H1 (cell line): ENCODE measurements at regions not wholly inside any gene's neighbourhood (a gene's known extent, or its start where the extent isn't known, plus 50 kb on each side); places are given as distances from the start of the nearest gene placed in this dataset.

ENCODE experiments used
- CTCF ChIA-PET: fragments of 300-600 bp; sonication (Branson Sonifier 250); formaldehyde crosslinking; loops from one replicate; lab custom pipeline; 2021; ENCODE audit not compliant: partially characterized antibody; lab: Charles Lee
- POLR2A ChIA-PET: fragments of 300-600 bp; sonication (Branson Sonifier 250); formaldehyde crosslinking; loops from one replicate; lab custom pipeline; 2021; ENCODE audit warnings: inconsistent platforms; ENCODE audit not compliant: partially characterized antibody; lab: Charles Lee
- DNase-seq, 2 experiments: peaks; one replicate each; pipeline versions ENCODE4 v3.0.0 to v3.0.0-alpha.2; 2010 to 2022; ENCODE audit warnings: low spot score in 2 of 2, low read depth in 1 of 2, mixed read lengths in 1 of 2
- FAIRE-seq: peaks from 2 replicates; lab custom pipeline; 2011; peaks lifted over from hg19 to GRCh38; lab: Jason Lieb, UNC
- H2AFZ ChIP-seq: 2 replicates; pipeline ENCODE4 v1.8.1; 2012; ENCODE audit warnings: low read length, inconsistent platforms
- H2AK5ac ChIP-seq: 2 replicates; pipeline ENCODE4 v1.6.1; 2013; ENCODE audit warnings: low read depth, low read length
- H2BK120ac ChIP-seq: replicated peaks from 2 replicates; pipeline ENCODE3; 2013; ENCODE audit warnings: low read depth, low read length, inconsistent platforms
- H2BK12ac ChIP-seq: 2 replicates; pipeline ENCODE4 v1.6.1; 2013; ENCODE audit warnings: low read depth, low read length
- H2BK15ac ChIP-seq: 2 replicates; pipeline ENCODE4 v1.6.1; 2013; ENCODE audit warnings: low read length
- H2BK20ac ChIP-seq: 2 replicates; pipeline ENCODE4 v1.6.1; 2013; ENCODE audit warnings: low read length
- H2BK5ac ChIP-seq: 2 replicates; pipeline ENCODE4 v1.6.1; 2013; ENCODE audit warnings: low read depth, low read length
- H3K14ac ChIP-seq: 2 replicates; pipeline ENCODE4 v1.6.1; 2013; ENCODE audit warnings: inconsistent platforms; ENCODE audit not compliant: insufficient read length
- H3K18ac ChIP-seq: 2 replicates; pipeline ENCODE4 v1.6.1; 2013; ENCODE audit warnings: low read length; ENCODE audit errors: extremely low read depth
- H3K23ac ChIP-seq: 2 replicates; pipeline ENCODE4 v1.6.1; 2013; ENCODE audit warnings: inconsistent platforms; ENCODE audit not compliant: insufficient read length
- H3K23me2 ChIP-seq: 2 replicates; pipeline ENCODE4 v1.6.1; 2013; ENCODE audit warnings: low read depth, low read length
- H3K27ac ChIP-seq: 2 replicates; pipeline ENCODE4 v1.6.1; 2011; ENCODE audit warnings: low read depth, low read length, inconsistent platforms
- H3K27me3 ChIP-seq, 4 experiments: replicated peaks in 1 of 4; 1 replicate in 1 of 4; 2 replicates in 3 of 4; pipeline versions ENCODE4 v1.6.1 to v1.8.1; 2011 to 2013; ENCODE audit warnings: low read length in 3 of 4, mild to moderate bottlenecking in 3 of 4, inconsistent platforms in 2 of 4, mixed read lengths in 2 of 4, moderate library complexity in 1 of 4; ENCODE audit not compliant: control insufficient read depth in 3 of 4, insufficient read depth in 3 of 4; ENCODE audit errors: extremely low read depth in 1 of 4
- H3K36me3 ChIP-seq, 4 experiments: 2 replicates each; pipeline versions ENCODE4 v1.6.1 to v1.8.1; 2011 to 2013; ENCODE audit warnings: mild to moderate bottlenecking in 4 of 4, low read length in 3 of 4, moderate library complexity in 2 of 4, control low read depth in 1 of 4, inconsistent platforms in 1 of 4; ENCODE audit not compliant: insufficient read depth in 4 of 4, control insufficient read depth in 2 of 4
- H3K4ac ChIP-seq: replicated peaks from 2 replicates; pipeline ENCODE3; 2013; ENCODE audit warnings: low read length, low read depth, mixed read lengths, inconsistent platforms; ENCODE audit not compliant: insufficient read length
- H3K4me1 ChIP-seq, 4 experiments: replicated peaks in 1 of 4; 1 replicate in 1 of 4; 2 replicates in 3 of 4; pipeline versions ENCODE4 v1.6.1 to v1.8.1; 2011 to 2013; ENCODE audit warnings: low read length in 3 of 4, inconsistent platforms in 2 of 4, mixed read lengths in 1 of 4; ENCODE audit not compliant: insufficient read depth in 4 of 4, control insufficient read depth in 3 of 4
- H3K4me2 ChIP-seq, 2 experiments: 2 replicates each; pipeline versions ENCODE4 v1.6.1 to v1.8.1; 2011 to 2013; ENCODE audit warnings: low read depth in 2 of 2, low read length in 2 of 2, control low read depth in 1 of 2, inconsistent platforms in 1 of 2, mild to moderate bottlenecking in 1 of 2; ENCODE audit not compliant: insufficient read depth in 1 of 2
- H3K4me3 ChIP-seq, 4 experiments: fragments of 200-600, 300-600 bp in 1 of 4; sonication (generic), shearing (Covaris generic), sonication (Bioruptor Twin) in 1 of 4; 2 replicates each; pipeline versions ENCODE4 v1.5.1 to v1.8.1; 2011 to 2016; ENCODE audit warnings: low read length in 4 of 4, low read depth in 3 of 4, control low read depth in 2 of 4, inconsistent platforms in 2 of 4, mild to moderate bottlenecking in 2 of 4, mixed read lengths in 1 of 4, moderate library complexity in 1 of 4; ENCODE audit not compliant: insufficient read depth in 2 of 4; ENCODE audit errors: extremely low read depth in 1 of 4
- H3K56ac ChIP-seq: replicated peaks from 2 replicates; pipeline ENCODE3; 2013; ENCODE audit warnings: low read depth, mild to moderate bottlenecking, mixed read lengths, low read length, inconsistent platforms; ENCODE audit not compliant: insufficient read length
- H3K79me1 ChIP-seq: 2 replicates; pipeline ENCODE4 v1.6.1; 2013; ENCODE audit warnings: low read depth, low read length, control low read depth
- H3K79me2 ChIP-seq, 2 experiments: 2 replicates each; pipeline versions ENCODE4 v1.6.1 to v1.8.1; 2012 to 2013; ENCODE audit warnings: low read length in 2 of 2, mild to moderate bottlenecking in 2 of 2, inconsistent platforms in 1 of 2; ENCODE audit not compliant: insufficient read depth in 2 of 2, control insufficient read depth in 1 of 2
- H3K9ac ChIP-seq, 4 experiments: replicated peaks in 1 of 4; 1 replicate in 1 of 4; 2 replicates in 3 of 4; pipeline versions ENCODE4 v1.6.1 to v1.8.1; 2011 to 2013; ENCODE audit warnings: low read depth in 3 of 4, low read length in 3 of 4, control low read depth in 2 of 4, mild to moderate bottlenecking in 2 of 4, moderate library complexity in 2 of 4, inconsistent platforms in 1 of 4; ENCODE audit errors: extremely low read depth in 1 of 4
- H3K9me3 ChIP-seq, 2 experiments: 2 replicates each; pipeline versions ENCODE4 v1.6.1 to v1.8.1; 2012 to 2013; ENCODE audit warnings: mild to moderate bottlenecking in 2 of 2, moderate library complexity in 2 of 2, control low read depth in 1 of 2, inconsistent platforms in 1 of 2, low read depth in 1 of 2, low read length in 1 of 2, mixed read lengths in 1 of 2; ENCODE audit not compliant: insufficient read depth in 2 of 2
- H4K20me1 ChIP-seq, 2 experiments: replicated peaks in 1 of 2; 2 replicates each; pipeline versions ENCODE3 to v1.8.1; 2011 to 2013; ENCODE audit warnings: inconsistent platforms in 2 of 2, low read length in 2 of 2, mild to moderate bottlenecking in 1 of 2; ENCODE audit not compliant: insufficient read depth in 2 of 2, control insufficient read depth in 1 of 2
- H4K5ac ChIP-seq: 2 replicates; pipeline ENCODE4 v1.6.1; 2013; ENCODE audit warnings: low read length, low read depth, mixed read lengths, inconsistent platforms; ENCODE audit not compliant: insufficient read length
- H4K8ac ChIP-seq: 2 replicates; pipeline ENCODE4 v1.8.0; 2013; ENCODE audit warnings: mild to moderate bottlenecking, moderate library complexity, low read length, inconsistent platforms; ENCODE audit not compliant: insufficient read depth; ENCODE audit errors: extremely low read depth
- H4K91ac ChIP-seq: replicated peaks from 2 replicates; pipeline ENCODE3; 2013; ENCODE audit warnings: low read length, mixed read lengths, inconsistent platforms; ENCODE audit not compliant: insufficient read length
- BRCA1 ChIP-seq: IDR thresholded peaks from 2 replicates; pipeline ENCODE4 v1.6.1; 2012; ENCODE audit warnings: low read depth, low read length, improper control_type of control experiment
- CBX8 ChIP-seq: fragments of 300-800, 300-1000 bp; sonication (generic); IDR thresholded peaks from 2 replicates; pipeline ENCODE4 v1.7.1; 2016; ENCODE audit warnings: low read depth, low read length, borderline replicate concordance
- CHD1 ChIP-seq: IDR thresholded peaks from 2 replicates; pipeline ENCODE4 v1.6.1; 2012; ENCODE audit warnings: low read depth, low read length, improper control_type of control experiment
- GABPA ChIP-seq: IDR thresholded peaks from 2 replicates; pipeline ENCODE4 v1.6.1; 2011; ENCODE audit warnings: mild to moderate bottlenecking, low read length, moderate library complexity, borderline replicate concordance; ENCODE audit not compliant: insufficient read depth
- JUND ChIP-seq: IDR thresholded peaks from 2 replicates; pipeline ENCODE4 v1.6.1; 2011; ENCODE audit warnings: mild to moderate bottlenecking, improper control_type of control experiment, low read length
- KDM5A ChIP-seq: fragments of 200-600 bp; IDR thresholded peaks from 2 replicates; pipeline ENCODE4 v1.7.1; 2012; ENCODE audit warnings: mild to moderate bottlenecking, low read length, inconsistent platforms, mixed read lengths
- NRF1 ChIP-seq: IDR thresholded peaks from 2 replicates; pipeline ENCODE4 v1.6.1; 2011; ENCODE audit warnings: mild to moderate bottlenecking, low read depth, low read length, improper control_type of control experiment
- TEAD4 ChIP-seq: IDR thresholded peaks from 2 replicates; pipeline ENCODE4 v1.6.1; 2012; ENCODE audit warnings: low read depth, low read length, inconsistent platforms, mixed read lengths
- USF2 ChIP-seq: IDR thresholded peaks from 2 replicates; pipeline ENCODE4 v1.6.1; 2011; ENCODE audit warnings: low read length, improper control_type of control experiment
- ZNF274 ChIP-seq: IDR thresholded peaks from 2 replicates; pipeline ENCODE4 v1.7.0; 2012; ENCODE audit warnings: low read length, borderline replicate concordance; ENCODE audit errors: extremely low read depth
- WGBS, 2 experiments: shearing (Covaris generic) in 1 of 2; methylation state at CpG; one replicate each; pipeline versions ENCODE4 v1.1.6 to v1.1.7; 2013 to 2015; ENCODE audit warnings: low lambda C conversion rate in 2 of 2, mixed read lengths in 2 of 2, inconsistent platforms in 1 of 2, low coverage in 1 of 2, missing lambda C conversion rate in 1 of 2; ENCODE audit not compliant: insufficient replicate concordance in 2 of 2, insufficient coverage in 1 of 2, insufficient read length in 1 of 2; ENCODE audit errors: extremely low coverage in 1 of 2, missing lambda C conversion rate in 1 of 2; 5-methylcytosine and 5-hydroxymethylcytosine counted together
- TF ChIP-seq, protein P1 (sequence below): IDR thresholded peaks from 2 replicates; pipeline ENCODE4 v1.6.1; 2011; ENCODE audit warnings: low read depth, mild to moderate bottlenecking, low read length; ENCODE audit not compliant: insufficient read depth

DNA sequence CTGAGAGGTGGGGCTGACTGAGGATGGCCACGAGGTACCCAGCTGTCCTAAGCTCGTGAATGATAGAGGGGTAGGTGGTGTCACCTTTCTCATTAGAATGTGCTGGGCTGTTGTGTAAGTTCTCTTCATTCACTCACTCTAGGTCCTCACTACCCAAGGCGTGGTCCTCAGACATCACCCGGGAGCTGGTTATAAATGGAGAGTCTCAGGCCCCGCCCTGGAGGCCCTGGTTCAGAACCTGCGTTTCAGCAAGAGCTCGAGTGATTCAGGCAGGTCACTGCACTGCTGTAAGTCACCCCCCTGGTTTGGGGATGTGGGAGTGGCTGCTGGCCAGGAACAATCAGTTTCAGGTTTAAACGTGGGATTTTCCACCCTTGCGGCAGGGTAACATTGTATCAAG, 139.8 kb downstream of the FOXL1 start:
- Histone ChIP-seq H3K56ac (no peak overlapping the region), H3K27me3 (no peaks in the 10 kb centered on the region), H2BK15ac (peak overlapping the region; percentile 12; the same call in 1 of the 2 replicates), H3K36me3 (no peaks in the 10 kb centered on the region), H2AFZ (0 out of 2 replicates have a peak overlapping the region, but pooled peaks have one; percentile 13), H3K4me3 (no peak overlapping the region), H3K79me1 (no peaks in the 10 kb centered on the region), H3K9me3 (no peaks in the 10 kb centered on the region), H2BK120ac (no peak overlapping the region), H3K4ac (no peak overlapping the region), H2BK12ac (peak overlapping the region; percentile 31; the same call in 1 of the 2 replicates), H2AK5ac (no peak overlapping the region), H3K79me2 (no peaks in the 10 kb centered on the region), H3K4me2 (no peak overlapping the region), H4K5ac (no peak overlapping the region), H4K20me1 (no peaks in the 10 kb centered on the region), H3K27ac (no peak overlapping the region), H3K9ac (no peak overlapping the region), H4K8ac (no peak overlapping the region), H3K14ac (no peak overlapping the region), H3K4me1 (peaks cover 0 to 7% (median 0%) of the 10 kb centered on the region in 4 experiments; a peak in 3 of 7 replicates), H4K91ac (no peak overlapping the region), H3K23me2 (no peaks in the 10 kb centered on the region), H2BK20ac (no peak overlapping the region), H3K23ac (no peak overlapping the region), H2BK5ac (no peak overlapping the region), H3K18ac (no peak overlapping the region)
- FAIRE-seq (no peak), DNase-seq (no peak)
- ChIA-PET CTCF (interaction anchor here (1.0 to 2.0 kb wide), 5 partner anchors 8 to 359 kb away, joined by 3 to 5 read pairs (median 4); no protein-coding TSS in a partner anchor), POLR2A (no interaction called here)
- 64% methylated on average over 8 of the region's 9 CpGs; no CpG with 5 or more reads in 1 of the 2 experiments for WGBS, 2 experiments
- no peak for TF ChIP-seq KDM5A
- TF ChIP-seq ZNF274, result no peak
- TF ChIP-seq USF2, result no peak
- TF ChIP-seq JUND, result no peak
- TF ChIP-seq NRF1, result no peak
- no peak for TF ChIP-seq BRCA1
- TF ChIP-seq GABPA, result no peak
- TF ChIP-seq, protein P1, sequence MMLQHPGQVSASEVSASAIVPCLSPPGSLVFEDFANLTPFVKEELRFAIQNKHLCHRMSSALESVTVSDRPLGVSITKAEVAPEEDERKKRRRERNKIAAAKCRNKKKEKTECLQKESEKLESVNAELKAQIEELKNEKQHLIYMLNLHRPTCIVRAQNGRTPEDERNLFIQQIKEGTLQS, result no peak
- TF ChIP-seq CBX8, result no peak
- TF ChIP-seq CHD1, result no peak
- no peak for TF ChIP-seq TEAD4
